ENCODE measurements at regions not wholly inside any gene's neighbourhood (a gene's known extent, or its start where the extent isn't known, plus 50 kb on each side); places are given as distances from the start of the nearest gene placed in this dataset.

- TF ChIP-seq YY1 (IDR thresholded peaks at IDR 0.05; ENCODE audit: insufficient read depth, insufficient read length) (no peak), ZNF274 (IDR thresholded peaks at IDR 0.05; ENCODE audit: low read depth, low read length) (no peak)
Observed at GRCh38 chr16:79417601-79418008, 182.9 kb downstream of the MAF start.
